Gastroesophageal sphincter (tissue), 2 donors: ENCODE measurements at regions not wholly inside any gene's neighbourhood (a gene's known extent, or its start where the extent isn't known, plus 50 kb on each side); places are given as distances from the start of the nearest gene placed in this dataset.

ENCODE experiments used
- EP300 ChIP-seq: sonication (generic); formaldehyde crosslinking; IDR thresholded peaks from one replicate; pipeline ENCODE4 v1.6.1; 2017; ENCODE audit warnings: antibody characterized with exemption, mild to moderate bottlenecking
- POLR2AphosphoS5 ChIP-seq: sonication (generic); formaldehyde crosslinking; IDR thresholded peaks from one replicate; pipeline ENCODE4 v1.6.1; 2017; ENCODE audit warnings: antibody characterized with exemption

DNA sequence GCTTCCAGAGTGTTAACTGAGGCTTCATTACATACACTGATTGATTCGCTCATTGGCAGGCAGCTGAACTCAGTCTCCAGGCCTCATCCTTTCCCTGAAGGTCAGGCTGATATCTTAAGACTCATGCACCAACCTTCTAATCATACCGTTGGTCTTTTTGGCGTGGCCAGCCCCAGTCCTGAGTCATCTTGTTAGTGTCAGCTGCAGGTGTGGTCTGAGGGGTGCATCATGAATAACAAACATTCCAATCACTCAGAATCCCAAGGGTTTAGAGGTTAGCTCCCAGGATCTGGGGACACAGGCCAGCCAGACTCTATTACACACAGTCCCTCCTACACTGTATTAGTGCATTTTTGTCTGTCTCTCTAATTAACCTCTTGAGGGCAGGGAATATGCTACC lies 271.5 kb downstream of the HRH4 start:
- TF ChIP-seq POLR2AphosphoS5 (no peak), EP300 (no peak)
